PFSK-1 (cell line): ENCODE measurements at regions not wholly inside any gene's neighbourhood (a gene's known extent, or its start where the extent isn't known, plus 50 kb on each side); places are given as distances from the start of the nearest gene placed in this dataset.

Experiments
- SIN3A ChIP-seq: IDR thresholded peaks from 2 replicates; pipeline ENCODE4 v1.6.1; 2012; ENCODE audit warnings: mild to moderate bottlenecking, low read length, moderate library complexity, borderline replicate concordance; ENCODE audit not compliant: insufficient read depth
- TAF1 ChIP-seq: IDR thresholded peaks from 2 replicates; pipeline ENCODE4 v1.6.1; 2012; ENCODE audit warnings: low read length, control low read depth, borderline replicate concordance; ENCODE audit not compliant: insufficient read depth

DNA sequence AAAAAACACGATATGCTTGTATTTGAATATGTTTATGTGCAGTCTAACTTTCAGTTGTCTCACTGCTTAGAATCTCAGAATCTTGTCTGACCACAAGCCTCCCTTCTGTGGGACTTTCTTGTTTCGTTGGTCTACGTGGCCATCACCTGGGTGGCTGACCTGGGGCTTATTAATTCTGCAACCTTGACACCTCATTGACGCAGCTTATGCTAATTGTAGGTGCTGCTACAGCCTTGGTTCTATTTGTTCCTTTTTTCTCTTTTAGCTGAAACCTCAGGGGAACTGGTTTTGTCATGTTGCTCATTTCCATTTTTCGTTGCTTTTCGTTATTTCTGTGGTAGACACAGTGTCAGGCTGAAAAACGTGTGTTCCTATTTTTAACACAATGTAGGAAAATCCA, 273.7 kb downstream of the SLC4A3 start:
- no peak for TF ChIP-seq TAF1
- TF ChIP-seq SIN3A = no peak
